ENCODE measurements at regions not wholly inside any gene's neighbourhood (a gene's known extent, or its start where the extent isn't known, plus 50 kb on each side); places are given as distances from the start of the nearest gene placed in this dataset.
A peak's percentile ranks its signal among the peaks of the same experiment; 100 is the strongest.

DNA sequence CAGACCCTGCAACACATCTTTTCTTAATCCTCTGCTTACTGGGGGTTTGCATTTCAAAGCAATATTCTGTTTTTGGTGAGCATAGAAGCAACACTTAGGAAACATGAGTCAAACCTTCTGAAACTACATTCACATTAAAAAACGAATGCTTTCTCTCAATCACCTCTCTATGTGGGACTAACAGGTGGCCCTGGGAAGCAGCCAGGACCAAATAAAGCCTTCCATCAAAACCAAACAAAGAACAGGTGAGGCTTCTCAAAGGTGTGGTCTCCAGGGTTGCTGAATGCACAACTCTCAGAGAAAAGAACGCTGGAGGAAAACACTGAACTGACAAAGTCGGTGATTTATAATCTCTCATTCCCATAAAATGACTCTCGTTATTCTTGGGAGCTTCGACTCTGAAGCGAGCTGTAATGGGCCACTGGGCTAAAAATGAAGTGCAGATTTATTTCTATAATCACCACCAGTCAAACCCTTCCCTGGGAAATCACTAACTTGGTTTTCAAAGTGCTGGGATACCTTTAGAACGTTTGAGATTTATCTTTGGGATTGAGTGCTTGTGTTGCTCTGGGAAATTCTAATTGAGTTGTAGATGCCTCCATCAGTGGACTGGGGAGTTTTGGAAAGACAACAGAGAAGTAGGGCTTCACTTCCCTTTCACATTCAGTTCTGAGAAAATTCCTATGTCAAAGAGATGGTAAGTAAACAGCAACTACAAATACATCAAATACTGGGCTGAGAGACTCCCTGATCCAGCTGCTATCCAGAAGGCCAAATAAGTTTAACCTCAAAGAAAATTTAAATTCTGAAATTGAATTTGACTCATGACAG, 262.0 kb upstream of the TMPO start:
- no peaks in the 10 kb centered on the region for H3K4me1 ChIP-seq (ENCODE audit: low read length)
- peaks cover 47% of the 10 kb centered on the region for H3K27me3 ChIP-seq (ENCODE audit: low read depth, low read length)
- no peak overlapping the region for H3K9ac ChIP-seq (ENCODE audit: low read length)
- TF ChIP-seq EZH2phosphoT487 (IDR thresholded peaks at IDR 0.05; ENCODE audit: low read depth) = no peak
- TF ChIP-seq, protein P1, sequence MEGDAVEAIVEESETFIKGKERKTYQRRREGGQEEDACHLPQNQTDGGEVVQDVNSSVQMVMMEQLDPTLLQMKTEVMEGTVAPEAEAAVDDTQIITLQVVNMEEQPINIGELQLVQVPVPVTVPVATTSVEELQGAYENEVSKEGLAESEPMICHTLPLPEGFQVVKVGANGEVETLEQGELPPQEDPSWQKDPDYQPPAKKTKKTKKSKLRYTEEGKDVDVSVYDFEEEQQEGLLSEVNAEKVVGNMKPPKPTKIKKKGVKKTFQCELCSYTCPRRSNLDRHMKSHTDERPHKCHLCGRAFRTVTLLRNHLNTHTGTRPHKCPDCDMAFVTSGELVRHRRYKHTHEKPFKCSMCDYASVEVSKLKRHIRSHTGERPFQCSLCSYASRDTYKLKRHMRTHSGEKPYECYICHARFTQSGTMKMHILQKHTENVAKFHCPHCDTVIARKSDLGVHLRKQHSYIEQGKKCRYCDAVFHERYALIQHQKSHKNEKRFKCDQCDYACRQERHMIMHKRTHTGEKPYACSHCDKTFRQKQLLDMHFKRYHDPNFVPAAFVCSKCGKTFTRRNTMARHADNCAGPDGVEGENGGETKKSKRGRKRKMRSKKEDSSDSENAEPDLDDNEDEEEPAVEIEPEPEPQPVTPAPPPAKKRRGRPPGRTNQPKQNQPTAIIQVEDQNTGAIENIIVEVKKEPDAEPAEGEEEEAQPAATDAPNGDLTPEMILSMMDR (IDR thresholded peaks at IDR 0.05; ENCODE audit: low read depth, low read length) = no peak
- no peak overlapping the region for H3K4me2 ChIP-seq (ENCODE audit: low read length)
- no peaks in the 10 kb centered on the region for H4K20me1 ChIP-seq (ENCODE audit: insufficient read depth, low read length)
- no peak overlapping the region for H3K27ac ChIP-seq (ENCODE audit: low read length)
- H2AFZ ChIP-seq (ENCODE audit: low read depth, low read length) = no peak overlapping the region
- H3K9me3 ChIP-seq (ENCODE audit: insufficient read depth, low read length) = no peaks in the 10 kb centered on the region
- no peak overlapping the region for H3K4me3 ChIP-seq (ENCODE audit: low read length)
- no peaks in the 10 kb centered on the region for H3K36me3 ChIP-seq (replicated peaks; ENCODE audit: low read depth, low read length)
- H3K79me2 ChIP-seq (ENCODE audit: low read length) = no peaks in the 10 kb centered on the region

- Histone ChIP-seq H3K36me3 (replicated peaks; ENCODE audit: low read depth, low read length) (no peaks in the 10 kb centered on the region), H3K9ac (ENCODE audit: low read length) (no peak overlapping the region), H3K9me3 (ENCODE audit: insufficient read depth, low read length) (no peaks in the 10 kb centered on the region), H3K4me2 (ENCODE audit: low read length) (no peak overlapping the region), H3K4me3 (ENCODE audit: low read length) (no peak overlapping the region), H2AFZ (ENCODE audit: low read depth, low read length) (no peak overlapping the region), H3K79me2 (ENCODE audit: low read length) (no peaks in the 10 kb centered on the region), H4K20me1 (ENCODE audit: insufficient read depth, low read length) (no peaks in the 10 kb centered on the region; the same call in 1 of the 2 replicates), H3K4me1 (ENCODE audit: low read length) (peaks cover 11% of the 10 kb centered on the region), H3K27me3 (ENCODE audit: low read depth, low read length) (peaks cover 71% of the 10 kb centered on the region), H3K27ac (ENCODE audit: low read length) (no peak overlapping the region)
- TF ChIP-seq, protein P1 (IDR thresholded peaks at IDR 0.05; ENCODE audit: low read depth, low read length) = no peak
- TF ChIP-seq EZH2phosphoT487 (IDR thresholded peaks at IDR 0.05; ENCODE audit: low read depth) = no peak
These were observed 258.6 kb upstream of the TMPO start for GRCh38 chr12:98256830-98257229.

- H3K4me2 ChIP-seq (ENCODE audit: low read length) = peak overlapping the region; percentile 25; the same call in 1 of the 2 replicates
- H3K36me3 ChIP-seq (replicated peaks; ENCODE audit: low read depth, low read length) = no peaks in the 10 kb centered on the region
- TF ChIP-seq, protein P1 (IDR thresholded peaks at IDR 0.05; ENCODE audit: low read depth, low read length) = no peak
- TF ChIP-seq EZH2phosphoT487 (IDR thresholded peaks at IDR 0.05; ENCODE audit: low read depth) = no peak
- H3K79me2 ChIP-seq (ENCODE audit: low read length) = no peaks in the 10 kb centered on the region
- no peak overlapping the region for H3K9ac ChIP-seq (ENCODE audit: low read length)
- no peak overlapping the region; the same call in 1 of the 2 replicates for H3K4me3 ChIP-seq (ENCODE audit: low read length)
- peaks cover 11% of the 10 kb centered on the region for H3K4me1 ChIP-seq (ENCODE audit: low read length)
- peaks cover 87% of the 10 kb centered on the region for H3K27me3 ChIP-seq (ENCODE audit: low read depth, low read length)
- H3K27ac ChIP-seq (ENCODE audit: low read length) = no peak overlapping the region
- H2AFZ ChIP-seq (ENCODE audit: low read depth, low read length) = no peak overlapping the region
- peaks cover 3% of the 10 kb centered on the region; the same call in 1 of the 2 replicates for H4K20me1 ChIP-seq (ENCODE audit: insufficient read depth, low read length)
- no peaks in the 10 kb centered on the region for H3K9me3 ChIP-seq (ENCODE audit: insufficient read depth, low read length)
These were observed 255.7 kb upstream of the TMPO start for GRCh38 chr12:98259693-98260092.

DNA sequence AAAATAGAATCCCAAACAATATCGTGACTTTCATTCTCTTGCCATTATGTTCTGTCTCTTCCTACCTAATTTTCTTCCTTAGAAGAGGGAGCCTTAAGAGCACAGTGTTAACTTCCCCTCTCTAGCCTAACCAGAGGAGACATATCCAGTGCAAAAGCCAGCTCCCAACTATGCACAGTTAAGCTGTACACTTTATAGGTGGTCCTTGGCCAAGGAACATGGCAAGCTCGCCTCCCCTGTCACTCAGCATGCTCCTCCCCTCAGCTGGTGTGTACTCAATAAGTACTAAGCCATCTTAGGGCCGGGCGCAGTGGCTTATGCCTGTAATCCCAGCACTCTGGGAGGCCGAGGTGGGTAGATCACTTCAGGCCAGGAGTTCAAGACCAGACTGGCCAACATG, 255.1 kb upstream of the TMPO start:
- Histone ChIP-seq H3K27me3 (ENCODE audit: low read depth, low read length) (peaks cover 87% of the 10 kb centered on the region), H2AFZ (ENCODE audit: low read depth, low read length) (no peak overlapping the region), H3K4me1 (ENCODE audit: low read length) (peaks cover 11% of the 10 kb centered on the region), H3K79me2 (ENCODE audit: low read length) (no peaks in the 10 kb centered on the region), H4K20me1 (ENCODE audit: insufficient read depth, low read length) (peaks cover 3% of the 10 kb centered on the region; the same call in 1 of the 2 replicates), H3K9me3 (ENCODE audit: insufficient read depth, low read length) (no peaks in the 10 kb centered on the region), H3K36me3 (replicated peaks; ENCODE audit: low read depth, low read length) (no peaks in the 10 kb centered on the region), H3K27ac (ENCODE audit: low read length) (no peak overlapping the region), H3K4me3 (ENCODE audit: low read length) (no peak overlapping the region; the same call in 1 of the 2 replicates), H3K9ac (ENCODE audit: low read length) (no peak overlapping the region), H3K4me2 (ENCODE audit: low read length) (0 out of 2 replicates have a peak overlapping the region, but pooled peaks have one; percentile 25)
- no peak for TF ChIP-seq EZH2phosphoT487 (IDR thresholded peaks at IDR 0.05; ENCODE audit: low read depth)
- TF ChIP-seq, protein P1 (IDR thresholded peaks at IDR 0.05; ENCODE audit: low read depth, low read length) = no peak

All from OCI-LY3 (cell line).